Subcutaneous abdominal adipose tissue (tissue), 5 donors: ENCODE measurements at regions not wholly inside any gene's neighbourhood (a gene's known extent, or its start where the extent isn't known, plus 50 kb on each side); places are given as distances from the start of the nearest gene placed in this dataset.

Source experiments
- H3K27ac ChIP-seq: one replicate; pipeline ENCODE4 v1.7.0; 2013; ENCODE audit warnings: low read depth, mild to moderate bottlenecking, inconsistent platforms, low read length, moderate library complexity
- H3K27me3 ChIP-seq, 5 donors: one replicate each; pipeline ENCODE4 v1.7.0; 2013; ENCODE audit warnings: low read length in 5 of 5, inconsistent platforms in 1 of 5; ENCODE audit not compliant: control insufficient read depth in 5 of 5, insufficient read depth in 4 of 5
- H3K36me3 ChIP-seq, 5 donors: one replicate each; pipeline ENCODE4 v1.7.0; 2013; ENCODE audit warnings: low read length in 5 of 5; ENCODE audit not compliant: control insufficient read depth in 5 of 5, insufficient read depth in 5 of 5
- H3K4me1 ChIP-seq, 5 donors: one replicate each; pipeline ENCODE4 v1.7.0; 2013; ENCODE audit warnings: low read length in 5 of 5, mild to moderate bottlenecking in 3 of 5, moderate library complexity in 1 of 5; ENCODE audit not compliant: control insufficient read depth in 5 of 5, insufficient read depth in 5 of 5
- H3K4me3 ChIP-seq, 5 donors: one replicate each; pipeline ENCODE4 v1.7.0; 2013; ENCODE audit warnings: low read length in 5 of 5, low read depth in 1 of 5
- H3K9ac ChIP-seq, 5 donors: one replicate each; pipeline ENCODE4 v1.7.0; 2013; ENCODE audit warnings: low read length in 5 of 5, mild to moderate bottlenecking in 4 of 5, moderate library complexity in 3 of 5
- H3K9me3 ChIP-seq, 5 donors: one replicate each; pipeline ENCODE4 v1.7.0; 2013; ENCODE audit warnings: low read length in 5 of 5; ENCODE audit not compliant: control insufficient read depth in 5 of 5
- donor health status: healthy.
- donor health status: healthy.
- donor health status: healthy.
- donor health status: healthy.
- donor health status: healthy.

DNA sequence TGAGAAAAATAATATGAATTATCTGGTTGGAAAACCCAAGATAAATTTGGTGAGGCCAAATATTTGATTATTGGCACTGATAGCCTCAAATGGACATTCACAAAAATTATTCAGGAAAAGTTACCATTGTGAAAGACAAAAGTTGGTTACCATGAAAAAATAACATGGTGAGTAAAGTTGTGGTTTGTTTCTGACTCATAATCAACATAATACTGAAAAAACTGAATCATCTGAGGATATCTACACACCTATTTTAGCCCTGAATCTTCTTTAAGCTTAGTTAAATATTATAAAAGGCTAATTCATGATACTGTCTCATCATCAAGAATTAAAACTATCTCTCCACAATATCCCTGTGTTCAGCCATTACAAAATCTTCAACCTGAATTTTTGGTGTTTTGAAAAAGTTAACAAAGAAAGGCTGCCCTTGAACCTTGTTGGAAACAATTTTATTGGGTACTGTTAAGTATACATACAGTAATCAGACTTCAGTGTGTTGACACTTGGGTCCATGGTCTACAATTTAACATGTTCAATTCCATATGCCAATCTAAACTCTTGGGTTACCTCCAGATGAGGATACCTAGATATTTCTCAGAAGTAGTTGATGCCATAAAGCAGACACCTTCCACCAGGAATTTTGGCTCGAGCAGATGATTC, 607.5 kb upstream of the SLC39A10 start:
- no peak overlapping the region for H3K4me3 ChIP-seq
- no peaks in the 10 kb centered on the region for H3K9me3 ChIP-seq
- no peaks in the 10 kb centered on the region for H3K27me3 ChIP-seq
- no peak overlapping the region for H3K27ac ChIP-seq
- peaks cover 0 to 5% (median 0%) of the 10 kb centered on the region in 5 donors for H3K4me1 ChIP-seq
- no peaks in the 10 kb centered on the region for H3K36me3 ChIP-seq
- no peak overlapping the region for H3K9ac ChIP-seq

DNA sequence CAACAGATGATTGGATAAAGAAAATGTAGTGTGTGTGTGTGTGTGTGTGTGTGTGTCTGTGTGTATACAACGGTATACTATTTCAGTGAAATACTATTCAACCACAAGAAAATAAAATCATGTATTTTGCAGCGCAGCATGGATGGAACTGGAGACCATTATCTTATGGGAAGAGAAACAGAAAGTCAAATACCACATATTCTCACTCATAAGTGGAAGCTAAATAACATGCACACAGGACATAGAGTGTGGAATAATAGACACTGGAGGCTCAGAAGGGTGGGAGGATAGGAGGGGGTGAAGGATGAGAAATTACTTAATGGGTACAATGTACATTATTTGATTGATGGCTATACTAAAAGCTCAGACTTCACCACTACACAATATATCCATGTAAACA, 609.1 kb upstream of the SLC39A10 start:
- no peak overlapping the region for H3K9ac ChIP-seq
- no peak overlapping the region for H3K4me3 ChIP-seq
- no peak overlapping the region for H3K27ac ChIP-seq
- H3K36me3 ChIP-seq: no peaks in the 10 kb centered on the region
- H3K4me1 ChIP-seq: peaks cover 0 to 6% (median 0%) of the 10 kb centered on the region in 5 donors
- H3K27me3 ChIP-seq: no peaks in the 10 kb centered on the region
- no peaks in the 10 kb centered on the region for H3K9me3 ChIP-seq

DNA sequence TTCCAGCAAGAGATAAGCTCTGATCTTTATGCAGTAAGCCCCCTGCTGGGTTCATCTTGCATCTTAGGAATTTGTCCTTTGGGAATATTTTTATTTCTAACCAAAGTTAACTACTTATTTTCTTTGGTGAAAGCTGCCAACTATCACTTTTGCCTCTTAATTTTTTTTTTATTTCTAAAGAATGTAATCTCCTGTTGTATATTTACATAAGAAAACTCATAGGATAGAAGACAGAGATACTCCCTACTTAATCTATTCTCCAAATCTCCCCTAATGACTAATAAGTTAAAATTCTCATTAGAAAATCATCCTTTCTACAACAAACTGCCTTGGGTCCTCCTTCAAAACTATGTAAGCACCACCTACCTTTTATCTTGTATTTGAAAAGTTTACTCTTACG, 612.2 kb upstream of the SLC39A10 start:
- Histone ChIP-seq H3K4me3 (no peak overlapping the region), H3K4me1 (peaks cover 0 to 6% (median 0%) of the 10 kb centered on the region in 5 donors), H3K9ac (no peak overlapping the region), H3K27ac (no peak overlapping the region), H3K27me3 (no peaks in the 10 kb centered on the region), H3K36me3 (no peaks in the 10 kb centered on the region), H3K9me3 (no peaks in the 10 kb centered on the region)

DNA sequence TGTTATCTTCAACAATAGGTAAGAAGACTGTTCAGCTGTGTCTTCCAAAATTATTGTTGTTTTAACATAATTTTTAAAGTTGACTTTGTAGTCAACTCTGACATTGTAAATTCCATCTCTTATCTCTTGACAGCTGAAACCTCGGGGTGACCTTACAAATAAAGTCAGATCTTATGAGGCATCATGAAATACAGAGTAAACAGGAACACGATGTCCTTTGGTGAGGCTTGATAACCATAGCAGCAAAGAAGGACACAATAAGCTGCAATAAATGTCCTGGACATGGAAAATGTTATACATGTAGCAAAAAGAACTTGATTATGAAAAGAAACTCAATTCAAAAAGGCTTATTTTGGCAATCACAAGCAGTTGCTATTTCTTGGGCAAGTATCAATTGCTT, 618.9 kb upstream of the SLC39A10 start:
- Histone ChIP-seq H3K36me3 (no peaks in the 10 kb centered on the region), H3K4me1 (peaks cover 0 to 5% (median 0%) of the 10 kb centered on the region in 5 donors), H3K4me3 (no peak overlapping the region), H3K9me3 (no peaks in the 10 kb centered on the region), H3K27ac (no peak overlapping the region), H3K9ac (no peak overlapping the region), H3K27me3 (no peaks in the 10 kb centered on the region)

DNA sequence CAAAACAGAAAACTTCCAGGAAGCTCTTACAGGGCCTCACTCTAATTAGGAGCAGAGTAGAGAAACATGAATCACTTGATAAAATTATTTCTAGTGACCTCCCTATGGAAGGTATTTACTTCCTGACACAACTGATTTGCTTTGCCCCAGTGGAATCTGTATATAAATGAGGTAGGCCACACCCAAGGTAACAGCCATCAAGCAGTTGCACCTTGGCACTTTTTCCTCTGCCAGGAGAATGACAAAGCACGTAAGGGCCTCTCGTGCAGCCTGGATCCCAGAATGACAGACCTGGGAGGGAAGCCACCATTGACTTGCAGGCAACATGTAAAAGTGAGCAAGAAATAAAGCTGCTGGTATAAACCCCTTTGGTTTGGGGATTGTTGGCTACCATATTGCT, 620.0 kb upstream of the SLC39A10 start:
- no peaks in the 10 kb centered on the region for H3K9me3 ChIP-seq
- peaks cover 0 to 10% (median 0%) of the 10 kb centered on the region in 5 donors for H3K4me1 ChIP-seq
- no peaks in the 10 kb centered on the region for H3K27me3 ChIP-seq
- H3K36me3 ChIP-seq: no peaks in the 10 kb centered on the region
- no peak overlapping the region for H3K4me3 ChIP-seq
- H3K27ac ChIP-seq: no peak overlapping the region
- H3K9ac ChIP-seq: no peak overlapping the region

DNA sequence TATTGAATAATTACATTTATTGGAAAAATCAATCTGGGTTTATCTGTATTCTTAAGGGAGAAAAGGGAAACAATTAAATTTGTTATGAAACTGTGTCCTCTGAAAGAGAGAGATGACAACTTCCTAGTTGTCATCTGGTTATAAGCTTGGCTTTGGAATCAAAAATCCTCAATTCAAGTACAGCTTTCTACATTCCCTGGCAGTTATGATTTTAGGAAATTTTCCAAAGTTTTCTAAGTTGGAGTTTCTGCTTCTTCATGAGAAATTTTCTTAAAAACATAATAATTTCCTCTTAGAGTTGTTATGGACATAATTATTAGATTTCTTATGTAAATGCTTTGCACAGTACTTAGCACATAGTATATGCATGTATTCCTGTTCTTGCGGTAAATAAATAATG, 625.6 kb upstream of the SLC39A10 start:
- Histone ChIP-seq H3K4me1 (peaks cover 0 to 9% (median 0%) of the 10 kb centered on the region in 5 donors), H3K27ac (no peak overlapping the region), H3K4me3 (no peak overlapping the region), H3K27me3 (no peaks in the 10 kb centered on the region), H3K9ac (no peak overlapping the region), H3K9me3 (no peaks in the 10 kb centered on the region), H3K36me3 (no peaks in the 10 kb centered on the region)

DNA sequence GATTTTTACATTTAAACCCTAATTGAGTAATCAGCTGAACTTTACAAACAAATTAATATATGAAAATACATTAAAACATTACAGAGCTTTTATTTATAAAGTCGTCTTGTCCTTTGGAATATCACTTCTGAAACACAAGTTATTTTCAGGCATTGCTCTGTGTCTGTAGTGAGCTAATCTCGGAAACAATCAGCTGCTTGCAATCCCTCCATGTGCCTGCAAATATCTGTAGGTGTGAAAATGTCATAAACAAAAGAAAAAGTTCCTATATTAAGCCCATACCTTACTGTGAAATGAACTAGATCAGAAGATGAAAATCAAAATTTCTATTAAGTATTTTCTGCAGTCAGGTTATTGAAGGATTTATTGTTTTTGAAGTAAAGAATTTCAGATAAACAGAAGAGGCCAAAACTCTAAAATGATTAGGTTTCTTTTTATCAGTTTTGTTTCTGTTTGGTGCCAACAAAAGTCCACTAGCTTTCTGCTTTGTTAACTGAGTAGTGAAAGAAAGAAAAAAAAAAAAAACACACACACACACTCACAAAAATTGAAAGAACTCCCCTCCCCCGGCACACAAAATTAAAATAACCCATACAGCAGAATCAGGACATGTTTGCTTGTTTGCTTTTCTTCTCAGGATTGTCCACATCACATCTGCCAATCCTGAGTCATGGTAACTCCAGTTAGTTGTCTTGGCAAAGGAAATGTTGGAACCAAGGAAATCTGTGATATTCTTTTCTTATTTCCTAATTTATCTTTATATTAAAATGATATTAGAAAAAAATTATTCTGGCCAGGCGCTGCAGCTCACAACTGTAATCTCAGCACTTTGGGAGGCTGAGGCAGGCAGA, 627.0 kb upstream of the SLC39A10 start:
- no peak overlapping the region for H3K27ac ChIP-seq
- H3K4me1 ChIP-seq: peaks cover 0 to 9% (median 0%) of the 10 kb centered on the region in 5 donors
- no peaks in the 10 kb centered on the region for H3K9me3 ChIP-seq
- H3K4me3 ChIP-seq: no peak overlapping the region
- H3K9ac ChIP-seq: no peak overlapping the region
- no peaks in the 10 kb centered on the region for H3K27me3 ChIP-seq
- H3K36me3 ChIP-seq: no peaks in the 10 kb centered on the region

DNA sequence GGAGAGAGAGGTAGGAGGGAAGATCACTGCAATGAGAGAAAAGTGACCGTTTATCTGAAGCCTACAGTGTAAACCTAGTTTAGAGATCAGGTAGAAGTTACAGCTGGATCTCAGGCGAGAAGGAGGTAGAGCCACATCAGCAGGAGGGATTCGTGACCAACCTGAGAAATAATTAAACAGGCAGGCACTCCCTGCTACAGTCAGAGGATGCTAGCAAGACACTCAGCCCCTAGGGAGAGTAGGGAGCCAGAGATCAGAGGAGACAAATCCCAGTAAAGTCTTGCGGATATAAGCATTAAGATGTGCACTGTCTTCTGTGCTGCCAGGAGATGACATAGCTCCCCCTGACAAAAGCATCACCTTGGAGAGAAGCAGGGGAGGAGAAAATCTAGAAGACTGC, 629.1 kb upstream of the SLC39A10 start:
- Histone ChIP-seq H3K36me3 (no peaks in the 10 kb centered on the region), H3K4me1 (peaks cover 0 to 8% (median 0%) of the 10 kb centered on the region in 5 donors), H3K9me3 (no peaks in the 10 kb centered on the region), H3K27ac (no peak overlapping the region), H3K9ac (no peak overlapping the region), H3K27me3 (no peaks in the 10 kb centered on the region), H3K4me3 (no peak overlapping the region)

DNA sequence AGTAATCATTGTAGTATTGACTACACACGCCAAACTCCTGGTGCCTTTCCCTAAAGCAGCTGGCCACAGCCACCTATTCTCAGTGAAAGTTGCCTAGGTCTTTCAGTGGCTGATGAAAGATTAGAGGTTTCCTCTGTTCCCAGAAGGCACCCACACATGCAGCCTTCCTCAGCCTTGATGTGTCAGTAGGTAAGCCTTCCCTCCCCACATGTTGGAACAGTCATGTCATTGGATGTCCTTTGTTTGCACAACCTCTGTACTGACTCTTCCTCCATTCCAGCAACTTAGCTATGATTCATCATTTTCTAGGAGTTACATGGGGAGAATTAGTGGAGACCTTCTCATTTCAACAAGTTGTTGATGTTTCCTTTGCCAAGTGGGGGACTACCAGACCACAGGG, 630.8 kb upstream of the SLC39A10 start:
- H3K9ac ChIP-seq: no peak overlapping the region
- no peaks in the 10 kb centered on the region for H3K36me3 ChIP-seq
- H3K4me1 ChIP-seq: peaks cover 0 to 1% (median 0%) of the 10 kb centered on the region in 5 donors
- H3K4me3 ChIP-seq: no peak overlapping the region
- H3K27ac ChIP-seq: no peak overlapping the region
- H3K9me3 ChIP-seq: no peaks in the 10 kb centered on the region
- H3K27me3 ChIP-seq: no peaks in the 10 kb centered on the region

DNA sequence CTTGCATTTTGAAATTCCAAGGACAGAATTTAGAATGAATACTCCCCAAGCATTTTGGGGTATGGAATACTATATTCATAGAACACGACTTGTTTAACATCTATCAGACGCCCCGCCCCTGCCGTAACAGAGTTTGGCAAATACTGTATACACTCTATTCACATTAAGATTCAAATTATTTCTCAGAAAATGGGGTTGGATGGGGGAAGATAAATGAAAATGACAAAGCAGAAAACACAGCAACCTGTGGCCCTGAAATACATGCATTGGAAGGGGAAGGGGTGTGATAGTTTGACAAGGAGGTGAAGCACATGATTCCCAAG, 634.6 kb upstream of the SLC39A10 start:
- H3K4me1 ChIP-seq: no peaks in the 10 kb centered on the region
- no peak overlapping the region for H3K9ac ChIP-seq
- no peaks in the 10 kb centered on the region for H3K9me3 ChIP-seq
- no peaks in the 10 kb centered on the region for H3K36me3 ChIP-seq
- no peak overlapping the region for H3K27ac ChIP-seq
- H3K4me3 ChIP-seq: no peak overlapping the region
- H3K27me3 ChIP-seq: no peaks in the 10 kb centered on the region
